MM.1S (cell line): ENCODE measurements at regions not wholly inside any gene's neighbourhood (a gene's known extent, or its start where the extent isn't known, plus 50 kb on each side); places are given as distances from the start of the nearest gene placed in this dataset.

Experiments used
- DNase-seq: peaks from one replicate; pipeline ENCODE4 v3.0.0-alpha.2; 2015
- H2AFZ ChIP-seq: fragments of 300-600 bp; sonication (generic); 2 replicates; pipeline ENCODE4 v1.6.0; 2016; ENCODE audit warnings: antibody characterized with exemption, low read length
- H3F3A ChIP-seq: fragments of 300-600 bp; sonication (generic); 2 replicates; pipeline ENCODE4 v1.6.1; 2016; ENCODE audit warnings: mild to moderate bottlenecking, antibody characterized with exemption, low read length, moderate library complexity, mixed read lengths; ENCODE audit not compliant: insufficient read depth
- H3K27ac ChIP-seq: fragments of 300-600 bp; sonication (generic); 2 replicates; pipeline ENCODE4 v1.5.1; 2016; ENCODE audit warnings: mild to moderate bottlenecking, low read length
- H3K27me3 ChIP-seq: fragments of 300-600 bp; sonication (generic); replicated peaks from 2 replicates; pipeline ENCODE4 v1.6.0; 2016; ENCODE audit warnings: low read length; ENCODE audit not compliant: insufficient read depth
- H3K36me3 ChIP-seq: fragments of 300-600 bp; sonication (generic); replicated peaks from 2 replicates; pipeline ENCODE4 v1.6.1; 2016; ENCODE audit warnings: mild to moderate bottlenecking, low read length, mixed read lengths; ENCODE audit not compliant: insufficient read depth
- H3K4me1 ChIP-seq: fragments of 300-600 bp; sonication (generic); 2 replicates; pipeline ENCODE4 v1.6.1; 2016; ENCODE audit warnings: low read length, mixed read lengths
- H3K4me2 ChIP-seq: fragments of 300-600 bp; sonication (generic); 2 replicates; pipeline ENCODE4 v1.6.0; 2016; ENCODE audit warnings: low read depth, low read length
- H3K4me3 ChIP-seq: fragments of 300-600 bp; sonication (generic); 2 replicates; pipeline ENCODE4 v1.5.1; 2016; ENCODE audit warnings: low read length, mixed read lengths
- H3K79me2 ChIP-seq: fragments of 300-600 bp; sonication (generic); 2 replicates; pipeline ENCODE4 v1.6.1; 2016; ENCODE audit warnings: mixed run types, low read length, mixed read lengths
- H3K9ac ChIP-seq: fragments of 300-600 bp; sonication (generic); 2 replicates; pipeline ENCODE4 v1.6.1; 2016; ENCODE audit warnings: low read length, mixed read lengths
- H3K9me2 ChIP-seq: fragments of 300-600 bp; sonication (generic); replicated peaks from 2 replicates; pipeline ENCODE4 v1.6.1; 2016; ENCODE audit warnings: mild to moderate bottlenecking, low read length, mixed read lengths; ENCODE audit not compliant: insufficient read depth
- H3K9me3 ChIP-seq: fragments of 300-600 bp; sonication (generic); replicated peaks from 2 replicates; pipeline ENCODE4 v1.6.1; 2016; ENCODE audit warnings: mild to moderate bottlenecking, low read length, mixed read lengths; ENCODE audit not compliant: insufficient read depth
- H4K20me1 ChIP-seq: fragments of 300-600 bp; sonication (generic); 2 replicates; pipeline ENCODE4 v1.6.1; 2016; ENCODE audit warnings: mild to moderate bottlenecking, low read length, moderate library complexity, mixed read lengths; ENCODE audit not compliant: insufficient read depth
- CTCF ChIP-seq: fragments of 300-600 bp; sonication (generic); IDR thresholded peaks from 2 replicates; pipeline ENCODE4 v1.5.1; 2016; ENCODE audit warnings: antibody characterized with exemption, low read length, mixed read lengths
- EZH2 ChIP-seq: fragments of 300-600 bp; sonication (generic); optimal IDR thresholded peaks from 2 replicates; pipeline ENCODE3; 2017; ENCODE audit warnings: low read depth, mild to moderate bottlenecking, antibody characterized with exemption, low read length, mixed read lengths
- EZH2phosphoT487 ChIP-seq: fragments of 300-600 bp; sonication (generic); IDR thresholded peaks from 2 replicates; pipeline ENCODE4 v1.6.1; 2018; ENCODE audit warnings: antibody characterized with exemption, low read length

DNA sequence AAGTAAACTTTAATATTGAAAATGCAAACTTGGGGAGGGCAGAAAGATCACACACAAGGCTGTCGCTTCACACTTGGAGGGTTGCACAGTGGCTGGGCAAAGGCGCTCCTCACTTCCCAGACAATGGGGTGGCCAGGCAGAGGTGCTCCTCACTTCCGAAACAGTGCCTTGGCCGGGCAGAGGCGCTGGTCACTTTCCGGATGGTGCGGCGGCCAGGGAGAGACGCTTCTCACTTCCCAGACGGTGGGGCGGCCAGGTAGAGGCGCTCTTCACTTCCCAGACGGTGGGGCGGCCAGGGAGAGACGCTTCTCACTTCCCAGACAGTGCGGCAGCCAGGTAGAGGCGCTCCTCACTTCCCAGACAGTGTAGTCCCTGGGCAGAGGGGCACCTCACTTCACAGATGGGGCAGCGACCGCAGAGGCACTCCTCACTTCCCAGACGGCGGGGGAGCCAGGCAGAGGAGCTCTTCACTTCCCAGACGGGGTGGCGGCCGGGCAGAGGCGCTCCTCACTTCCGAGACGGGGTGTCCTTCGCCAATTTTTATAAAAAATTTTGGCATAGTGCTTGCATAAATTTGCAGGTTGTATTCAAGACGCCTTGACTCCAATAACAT lies 140.8 kb upstream of the PZP start:
- Histone ChIP-seq H3K9me3 (no peaks in the 10 kb centered on the region), H4K20me1 (no peaks in the 10 kb centered on the region), H3K4me3 (no peak overlapping the region), H3K4me2 (no peak overlapping the region), H3K4me1 (no peaks in the 10 kb centered on the region), H3K9ac (no peak overlapping the region), H3K27ac (no peak overlapping the region), H3K79me2 (no peaks in the 10 kb centered on the region), H3K27me3 (no peaks in the 10 kb centered on the region), H3K36me3 (no peaks in the 10 kb centered on the region), H2AFZ (no peak overlapping the region), H3F3A (no peaks in the 10 kb centered on the region), H3K9me2 (no peaks in the 10 kb centered on the region)
- TF ChIP-seq EZH2phosphoT487, result no peak
- TF ChIP-seq CTCF, result no peak
- TF ChIP-seq EZH2, result no peak
- DNase-seq, result no peak

DNA sequence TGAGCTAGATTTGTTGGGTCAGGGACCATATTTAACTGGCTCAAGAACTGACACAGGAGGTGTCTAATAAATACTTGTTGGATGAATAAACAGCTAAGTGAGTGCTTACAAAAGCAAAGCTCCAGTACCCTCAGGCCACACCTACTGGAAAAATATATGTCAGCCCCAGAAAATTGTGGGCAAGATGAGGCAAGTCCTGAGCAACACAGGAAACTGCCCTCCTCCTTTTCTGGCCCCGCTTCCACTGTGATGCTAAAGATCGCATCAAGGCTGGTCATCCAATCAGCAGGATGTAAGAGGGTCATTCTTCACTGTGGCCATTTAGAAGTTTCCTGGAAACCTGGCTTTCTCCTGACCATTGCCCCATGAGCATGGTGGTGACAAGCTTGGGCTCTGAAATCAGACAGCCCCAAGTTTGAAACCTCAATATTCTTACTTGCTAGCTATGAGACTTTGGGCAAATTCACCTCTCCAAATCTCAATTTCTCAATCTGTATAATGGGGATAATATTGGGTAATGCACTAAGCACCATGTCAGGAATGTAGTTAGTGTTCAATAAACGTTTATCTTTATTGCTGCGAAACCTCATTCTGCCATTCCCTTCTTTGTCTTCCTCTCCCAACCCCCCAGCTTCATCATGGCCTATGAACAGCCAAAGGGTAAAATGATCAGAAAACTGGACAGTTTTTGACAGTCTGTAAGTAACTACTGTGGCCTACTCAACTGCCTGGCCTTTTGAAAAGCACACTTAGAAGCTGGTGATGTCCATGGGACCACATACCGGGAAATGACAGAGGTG lies 139.3 kb upstream of the PZP start:
- Histone ChIP-seq H4K20me1 (no peaks in the 10 kb centered on the region), H3K9me3 (no peaks in the 10 kb centered on the region)
- TF ChIP-seq EZH2 (no peak), CTCF (no peak), EZH2phosphoT487 (no peak)

DNA sequence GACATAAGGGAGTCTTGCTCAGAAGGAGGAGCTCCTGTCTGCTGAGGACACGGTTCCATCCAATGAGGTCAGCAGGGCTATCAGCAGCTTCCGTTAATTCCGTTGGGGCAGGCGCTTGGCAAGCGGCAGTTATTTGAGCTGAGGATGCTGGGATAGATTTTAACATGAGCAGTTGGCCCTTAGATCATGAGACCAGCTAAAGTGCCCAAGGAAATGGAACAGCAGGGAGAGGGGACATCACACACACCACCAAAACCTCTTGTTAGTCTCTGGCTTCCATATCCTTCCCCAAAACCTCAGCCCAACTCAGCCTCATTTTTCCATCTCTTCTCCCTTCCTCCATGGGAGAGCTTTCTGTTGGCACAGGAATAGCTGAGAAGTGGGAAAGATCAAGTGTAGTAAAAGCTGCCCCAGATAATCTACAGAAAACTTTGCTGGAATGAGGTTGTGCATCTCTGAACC lies 138.7 kb upstream of the PZP start:
- TF ChIP-seq EZH2phosphoT487 (no peak), CTCF (no peak), EZH2 (no peak)
- no peak overlapping the region for H3K9ac ChIP-seq
- no peak overlapping the region for H3K4me3 ChIP-seq
- H3K9me2 ChIP-seq, result no peaks in the 10 kb centered on the region
- no peak overlapping the region for H3K4me2 ChIP-seq
- no peak for DNase-seq
- no peaks in the 10 kb centered on the region for H3K27me3 ChIP-seq
- H3K9me3 ChIP-seq, result no peaks in the 10 kb centered on the region
- H3K4me1 ChIP-seq, result no peaks in the 10 kb centered on the region
- no peaks in the 10 kb centered on the region for H3K79me2 ChIP-seq
- H4K20me1 ChIP-seq, result no peaks in the 10 kb centered on the region
- H3K27ac ChIP-seq, result no peak overlapping the region
- no peaks in the 10 kb centered on the region for H3F3A ChIP-seq
- no peak overlapping the region for H2AFZ ChIP-seq
- H3K36me3 ChIP-seq, result no peaks in the 10 kb centered on the region

More for the DNA sequence above, 139.3 kb upstream of the PZP start:
- H3K9ac ChIP-seq, result no peak overlapping the region
- no peaks in the 10 kb centered on the region for H3F3A ChIP-seq
- H3K27me3 ChIP-seq, result no peaks in the 10 kb centered on the region
- H3K4me1 ChIP-seq, result no peaks in the 10 kb centered on the region
- H3K4me3 ChIP-seq, result no peak overlapping the region
- no peaks in the 10 kb centered on the region for H3K79me2 ChIP-seq
- H3K36me3 ChIP-seq, result no peaks in the 10 kb centered on the region
- DNase-seq, result no peak
- H2AFZ ChIP-seq, result no peak overlapping the region
- H3K4me2 ChIP-seq, result no peak overlapping the region
- no peaks in the 10 kb centered on the region for H3K9me2 ChIP-seq
- no peak overlapping the region for H3K27ac ChIP-seq
